ENCODE measurements at regions not wholly inside any gene's neighbourhood (a gene's known extent, or its start where the extent isn't known, plus 50 kb on each side); places are given as distances from the start of the nearest gene placed in this dataset.

GRCh38 chr3:109597444-109597843 is 260.1 kb upstream of the DPPA4 start:
- TF ChIP-seq ZNF138 (CRISPR knock-in tag; conservative IDR thresholded peaks at IDR 0.05) = no peak
- TF ChIP-seq CTCF (IDR thresholded peaks at IDR 0.05) = no peak
- no peak for TF ChIP-seq NR3C1 (CRISPR knock-in tag; conservative IDR thresholded peaks at IDR 0.05; ENCODE audit: low read depth)
- TF ChIP-seq NFYB (CRISPR knock-in tag; conservative IDR thresholded peaks at IDR 0.05; ENCODE audit: low read depth) = no peak

Measured in WTC11 (cell line).